Large intestine (tissue), 3 donors: ENCODE measurements at regions not wholly inside any gene's neighbourhood (a gene's known extent, or its start where the extent isn't known, plus 50 kb on each side); places are given as distances from the start of the nearest gene placed in this dataset.
A peak's percentile ranks its signal among the peaks of the same experiment; 100 is the strongest.
"Not testable (repeated sequence)": the region's sequence is repeated elsewhere in the genome, so short reads cannot be mapped to it uniquely, and the experiment has no call there.

Experiments
- DNase-seq, 2 donors: peaks; one replicate each; pipeline versions ENCODE4 v3.0.0 to v3.0.0-alpha.2; 2013
- H3K27ac ChIP-seq: one replicate; pipeline ENCODE4 v1.5.1; 2013; ENCODE audit warnings: low read length
- H3K27me3 ChIP-seq: 2 replicates; pipeline ENCODE4 v1.6.1; 2013; ENCODE audit warnings: low read length; ENCODE audit not compliant: control insufficient read depth, insufficient read depth
- H3K36me3 ChIP-seq: 2 replicates; pipeline ENCODE4 v1.6.1; 2013; ENCODE audit warnings: low read length; ENCODE audit not compliant: control insufficient read depth, insufficient read depth
- H3K4me1 ChIP-seq: one replicate; pipeline ENCODE4 v1.6.1; 2013; ENCODE audit warnings: low read length; ENCODE audit not compliant: control insufficient read depth, insufficient read depth
- H3K4me3 ChIP-seq: one replicate; pipeline ENCODE4 v1.5.1; 2013; ENCODE audit warnings: low read length
- H3K9me3 ChIP-seq: one replicate; pipeline ENCODE4 v1.6.1; 2013; ENCODE audit warnings: mild to moderate bottlenecking, low read depth, low read length, moderate library complexity; ENCODE audit not compliant: control insufficient read depth
- WGBS: methylation state at CpG from one replicate; pipeline ENCODE4 v1.1.5; 2013; ENCODE audit warnings: low lambda C conversion rate; ENCODE audit not compliant: insufficient coverage; 5-methylcytosine and 5-hydroxymethylcytosine counted together

- Histone ChIP-seq H3K4me3 (no peak overlapping the region), H3K27me3 (no peaks in the 10 kb centered on the region), H3K36me3 (no peaks in the 10 kb centered on the region), H3K27ac (no peak overlapping the region), H3K9me3 (no peaks in the 10 kb centered on the region), H3K4me1 (no peaks in the 10 kb centered on the region)
- DNase-seq, result no peak
- no CpG with 5 or more reads among the region's 6 CpGs for WGBS
These were observed 789.0 kb downstream of the KCNA4 start for GRCh38 chr11:29227811-29228210.

GRCh38 chr11:29224739-29225384 lies 792.0 kb downstream of the KCNA4 start:
- no peak overlapping the region for H3K27ac ChIP-seq
- H3K9me3 ChIP-seq, result no peaks in the 10 kb centered on the region
- WGBS, result no CpG with 5 or more reads among the region's 9 CpGs
- no peaks in the 10 kb centered on the region for H3K36me3 ChIP-seq
- no peaks in the 10 kb centered on the region for H3K4me1 ChIP-seq
- H3K4me3 ChIP-seq, result no peak overlapping the region
- no peak for DNase-seq
- no peaks in the 10 kb centered on the region for H3K27me3 ChIP-seq

GRCh38 chr11:29219531-29219930 lies 797.3 kb downstream of the KCNA4 start:
- no CpG with 5 or more reads among the region's 1 CpG for WGBS
- H3K4me3 ChIP-seq, H3K27me3 ChIP-seq, H3K4me1 ChIP-seq, H3K27ac ChIP-seq, H3K36me3 ChIP-seq, DNase-seq, H3K9me3 ChIP-seq: not testable (repeated sequence)

GRCh38 chr11:29217901-29218300 lies 798.9 kb downstream of the KCNA4 start:
- Histone ChIP-seq H3K4me1 (no peaks in the 10 kb centered on the region), H3K27ac (no peak overlapping the region), H3K9me3 (no peaks in the 10 kb centered on the region), H3K27me3 (no peaks in the 10 kb centered on the region), H3K36me3 (no peaks in the 10 kb centered on the region), H3K4me3 (no peak overlapping the region)
- no peak for DNase-seq

- no peak for DNase-seq
- Histone ChIP-seq H3K9me3 (no peaks in the 10 kb centered on the region), H3K36me3 (no peaks in the 10 kb centered on the region), H3K27ac (no peak overlapping the region), H3K4me3 (no peak overlapping the region), H3K4me1 (no peaks in the 10 kb centered on the region), H3K27me3 (no peaks in the 10 kb centered on the region)
- no CpG with 5 or more reads among the region's 4 CpGs for WGBS
These were observed 802.0 kb downstream of the KCNA4 start for GRCh38 chr11:29214833-29215232.

- Histone ChIP-seq H3K27me3 (no peaks in the 10 kb centered on the region), H3K9me3 (no peaks in the 10 kb centered on the region), H3K36me3 (no peaks in the 10 kb centered on the region), H3K4me1 (no peaks in the 10 kb centered on the region), H3K4me3 (no peak overlapping the region), H3K27ac (no peak overlapping the region)
- DNase-seq, result no peak
- WGBS, result 20% methylated on average over 2 of the region's 3 CpGs
These were observed 805.6 kb downstream of the KCNA4 start for GRCh38 chr11:29211202-29211601.

GRCh38 chr11:29210426-29210825 lies 806.4 kb downstream of the KCNA4 start:
- Histone ChIP-seq H3K27me3 (no peaks in the 10 kb centered on the region), H3K36me3 (no peaks in the 10 kb centered on the region), H3K4me3 (no peak overlapping the region), H3K9me3 (no peaks in the 10 kb centered on the region), H3K4me1 (no peaks in the 10 kb centered on the region), H3K27ac (no peak overlapping the region)
- no peak for DNase-seq
- 80% methylated on average over 1 of the region's 2 CpGs for WGBS

- Histone ChIP-seq H3K9me3 (no peaks in the 10 kb centered on the region), H3K4me1 (no peaks in the 10 kb centered on the region), H3K36me3 (no peaks in the 10 kb centered on the region), H3K27me3 (no peaks in the 10 kb centered on the region), H3K4me3 (no peak overlapping the region), H3K27ac (no peak overlapping the region)
- DNase-seq, result peak in 1 of 2 donors; percentile 12
- WGBS, result 22% methylated on average over 1 of the region's 2 CpGs
These were observed 808.7 kb downstream of the KCNA4 start for GRCh38 chr11:29208117-29208516.

GRCh38 chr11:29200791-29201562 lies 815.9 kb downstream of the KCNA4 start:
- 40% methylated on average over 1 of the region's 11 CpGs for WGBS
- DNase-seq, result peak; percentile 61 to 80
- Histone ChIP-seq H3K36me3 (no peaks in the 10 kb centered on the region), H3K9me3 (no peaks in the 10 kb centered on the region), H3K4me1 (no peaks in the 10 kb centered on the region), H3K27ac (peak overlapping the region; percentile 93), H3K4me3 (peak overlapping the region; percentile 21), H3K27me3 (no peaks in the 10 kb centered on the region)

- no peaks in the 10 kb centered on the region for H3K4me1 ChIP-seq
- no peak overlapping the region for H3K27ac ChIP-seq
- no peaks in the 10 kb centered on the region for H3K9me3 ChIP-seq
- no peak overlapping the region for H3K4me3 ChIP-seq
- DNase-seq, result no peak
- no peaks in the 10 kb centered on the region for H3K36me3 ChIP-seq
- H3K27me3 ChIP-seq, result no peaks in the 10 kb centered on the region
These were observed 826.5 kb downstream of the KCNA4 start for GRCh38 chr11:29190313-29190712.

GRCh38 chr11:29187215-29187614 lies 829.6 kb downstream of the KCNA4 start:
- H3K27ac ChIP-seq, result no peak overlapping the region
- 100% methylated on average over 1 of the region's 1 CpG for WGBS
- no peak for DNase-seq
- H3K4me1 ChIP-seq, result no peaks in the 10 kb centered on the region
- no peak overlapping the region for H3K4me3 ChIP-seq
- no peaks in the 10 kb centered on the region for H3K27me3 ChIP-seq
- H3K36me3 ChIP-seq, result no peaks in the 10 kb centered on the region
- no peaks in the 10 kb centered on the region for H3K9me3 ChIP-seq
